Fibroblast of peridontal ligament (primary cell): ENCODE measurements at regions not wholly inside any gene's neighbourhood (a gene's known extent, or its start where the extent isn't known, plus 50 kb on each side); places are given as distances from the start of the nearest gene placed in this dataset.

Experiments
- DNase-seq: peaks from one replicate; pipeline ENCODE4 v3.0.0-alpha.2; 2010; ENCODE audit errors: extremely low read depth

DNA sequence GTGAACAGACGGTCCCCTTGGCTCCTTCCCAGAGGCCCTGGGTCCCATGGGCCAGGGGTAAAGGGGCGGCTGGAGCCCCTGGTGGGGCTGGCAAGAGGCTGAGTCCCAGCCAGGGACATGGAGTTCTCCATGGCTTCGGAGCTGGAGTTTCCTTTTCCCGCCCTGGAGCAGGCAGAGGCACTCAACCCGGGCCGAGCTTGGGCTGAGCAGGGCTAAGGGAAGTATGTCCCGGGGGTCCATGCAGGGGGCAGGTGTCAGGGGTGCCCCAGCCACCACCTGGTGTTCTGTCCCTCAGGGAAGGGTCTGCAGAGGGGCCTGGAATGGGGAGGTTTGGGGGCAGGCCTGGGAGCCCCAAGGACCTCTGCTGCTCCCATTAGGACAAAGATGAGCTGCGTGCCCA lies 54.0 kb upstream of the TPM4 start:
- DNase-seq = no peak

DNA sequence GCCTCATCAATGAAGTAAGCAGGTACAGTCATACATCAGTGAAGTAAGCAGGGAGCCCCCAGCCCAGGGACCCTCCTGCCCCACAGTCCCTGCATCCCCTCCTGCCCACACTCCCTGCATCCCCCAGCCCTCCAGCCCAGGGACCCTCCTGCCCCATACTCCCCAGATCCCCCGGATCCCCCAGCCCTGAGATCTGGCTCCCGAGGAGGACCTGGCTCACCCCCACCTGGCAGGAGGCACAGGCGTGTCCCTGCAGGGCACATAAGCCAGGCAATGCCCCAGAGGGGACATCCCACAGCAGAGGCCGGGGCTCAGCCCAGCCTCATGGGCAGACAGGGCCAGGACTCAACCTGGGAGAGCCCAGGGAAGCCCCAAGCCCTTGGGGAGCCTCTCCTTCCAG lies 53.6 kb upstream of the TPM4 start:
- DNase-seq = no peak

DNA sequence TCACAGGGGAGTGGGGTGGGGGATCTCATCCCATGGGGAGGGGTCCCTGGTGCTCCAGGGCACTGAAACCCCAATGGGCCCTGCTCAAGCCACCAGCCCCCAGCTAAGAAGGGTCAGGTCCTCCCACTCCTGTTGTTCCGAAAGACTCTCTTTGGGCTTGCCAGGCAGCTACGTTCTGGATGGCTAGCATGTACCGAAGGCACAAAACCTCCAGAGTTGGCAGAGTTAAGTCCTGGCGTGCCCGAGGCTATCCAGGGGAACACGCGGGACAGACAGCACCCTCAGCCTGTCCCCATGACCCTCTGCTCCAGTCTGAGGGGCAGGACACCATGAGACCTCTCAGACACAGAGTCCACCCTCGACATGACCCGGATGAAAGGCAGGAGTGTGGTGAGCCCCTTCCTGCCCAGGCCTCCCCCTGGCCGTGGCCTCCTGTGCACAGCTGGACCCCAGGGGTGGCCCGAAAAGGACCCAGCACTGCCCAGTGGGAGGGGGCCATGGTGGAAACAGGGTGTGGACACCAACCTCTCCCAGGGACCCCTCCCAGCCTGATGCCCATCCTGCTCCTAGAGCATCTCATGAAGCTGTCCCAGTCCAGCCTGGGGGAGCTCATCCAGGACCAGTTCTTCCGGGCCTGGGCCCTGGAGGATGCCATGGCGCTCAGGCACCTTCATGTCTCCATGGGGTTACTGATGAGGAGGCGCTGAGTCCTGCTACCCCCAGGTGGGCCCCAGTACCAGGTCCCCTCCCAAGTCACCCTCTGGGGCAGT lies 53.0 kb upstream of the TPM4 start:
- DNase-seq = no peak

GRCh38 chr19:16024266-16025107 lies 51.8 kb upstream of the TPM4 start:
- DNase-seq = no peak

DNA sequence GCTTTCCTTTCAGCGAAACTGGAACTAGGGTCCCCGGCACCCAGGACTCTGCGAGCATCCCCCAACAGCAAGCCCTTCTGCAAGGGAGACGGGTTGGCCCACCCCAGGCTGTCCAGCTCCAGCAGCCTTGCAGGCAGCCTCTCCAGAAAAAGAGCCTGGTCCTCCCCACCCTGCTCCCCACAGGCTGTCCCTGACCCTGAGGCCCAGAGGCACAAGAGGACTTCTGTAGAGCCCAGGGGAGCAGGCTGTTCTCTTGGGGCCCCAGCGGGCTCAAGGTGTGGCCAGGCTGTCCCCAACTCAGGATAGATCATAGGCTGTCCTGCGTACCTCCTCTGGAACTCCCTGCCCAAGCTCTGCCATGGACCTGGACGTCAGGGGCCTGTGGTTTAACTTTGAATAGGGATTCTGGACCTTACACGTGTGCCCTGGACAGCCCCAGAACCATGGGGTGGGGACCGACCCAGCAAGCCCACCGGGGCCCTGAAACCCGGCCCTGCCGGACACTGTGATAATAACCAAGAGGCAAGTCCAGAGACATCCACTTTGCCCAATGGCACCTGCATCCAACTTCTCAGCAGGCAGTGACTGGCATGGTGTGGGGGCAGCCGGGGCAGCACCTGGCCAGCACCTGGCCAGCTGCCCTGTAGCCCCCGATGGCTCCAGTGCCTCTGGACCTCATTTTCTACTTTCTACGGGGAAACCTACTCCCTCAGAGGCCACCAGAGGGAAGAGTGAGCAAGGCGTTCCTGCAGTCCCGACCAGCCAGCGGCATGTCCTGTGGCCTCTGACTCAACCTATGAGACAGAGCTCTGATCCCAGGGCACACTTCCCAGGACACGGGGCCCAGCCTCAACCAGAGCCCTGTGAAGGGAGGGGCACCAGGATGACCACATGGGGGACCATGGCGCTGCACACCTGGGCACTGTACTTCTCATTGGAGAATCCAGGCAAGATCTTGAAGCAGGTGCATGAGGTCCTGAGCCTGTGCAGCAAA lies 50.9 kb upstream of the TPM4 start:
- peak; percentile 67 for DNase-seq

GRCh38 chr19:16026131-16026530 lies 50.2 kb upstream of the TPM4 start:
- DNase-seq = no peak
